Esophagus squamous epithelium (tissue), 5 donors: ENCODE measurements at regions not wholly inside any gene's neighbourhood (a gene's known extent, or its start where the extent isn't known, plus 50 kb on each side); places are given as distances from the start of the nearest gene placed in this dataset.
A peak's percentile ranks its signal among the peaks of the same experiment; 100 is the strongest.

ENCODE experiments used
- DNase-seq: peaks from one replicate; lab custom pipeline; 2025; lab: John Stamatoyannopoulos, UW
- H3K27ac ChIP-seq, 4 donors: fragments of 200-600 bp; sonication (generic); one replicate each; pipeline ENCODE4 v1.5.1; 2016 to 2019; ENCODE audit warnings: mild to moderate bottlenecking in 1 of 4
- H3K27me3 ChIP-seq, 4 donors: fragments of 200-600 bp; sonication (generic); 1 replicate in 3 of 4; 2 replicates in 1 of 4; pipeline versions ENCODE4 v1.5.1 to v1.6.0; 2017 to 2021; ENCODE audit warnings: antibody characterized with exemption in 1 of 4
- H3K36me3 ChIP-seq, 3 donors: fragments of 200-600 bp; sonication (generic); one replicate each; pipeline ENCODE4 v1.5.1; 2016 to 2019
- H3K4me1 ChIP-seq, 3 donors: fragments of 200-600 bp; sonication (generic); one replicate each; pipeline ENCODE4 v1.5.1; 2017 to 2019
- H3K4me3 ChIP-seq, 4 donors: fragments of 200-600 bp; sonication (generic); 1 replicate in 3 of 4; 2 replicates in 1 of 4; pipeline ENCODE4 v1.5.1; 2016 to 2019; ENCODE audit warnings: mild to moderate bottlenecking in 2 of 4, moderate library complexity in 1 of 4
- H3K9me3 ChIP-seq, 3 donors: fragments of 200-600 bp; sonication (generic); one replicate each; pipeline ENCODE4 v1.5.1; 2016 to 2019
- POLR2A ChIP-seq, 4 donors: fragments of 450-650 bp; IDR thresholded peaks; one replicate each; pipeline ENCODE4 v1.6.1; 2017; ENCODE audit warnings: antibody characterized with exemption in 4 of 4, mild to moderate bottlenecking in 4 of 4, moderate library complexity in 3 of 4
- WGBS, 2 donors: methylation state at CpG; one replicate each; pipeline ENCODE4 v1.1.5; 2018; 5-methylcytosine and 5-hydroxymethylcytosine counted together
- intact Hi-C: fragments of 100-400 bp; cut with DNase I; formaldehyde crosslinking; loops from one replicate; pipeline ENCODE4 v1.15.0; 2022
- TF ChIP-seq, protein P1 (sequence below), 6 experiments: fragments of 450-650 bp in 4 of 6; fragments of 200-600 bp in 2 of 6; sonication (generic) in 2 of 6; IDR thresholded peaks; one replicate each; pipeline ENCODE4 v1.5.1; 2016 to 2019; ENCODE audit warnings: antibody characterized with exemption in 6 of 6, mild to moderate bottlenecking in 4 of 6, moderate library complexity in 4 of 6
- donor health status: DM: yes; HTN: yes; CAD: no.

DNA sequence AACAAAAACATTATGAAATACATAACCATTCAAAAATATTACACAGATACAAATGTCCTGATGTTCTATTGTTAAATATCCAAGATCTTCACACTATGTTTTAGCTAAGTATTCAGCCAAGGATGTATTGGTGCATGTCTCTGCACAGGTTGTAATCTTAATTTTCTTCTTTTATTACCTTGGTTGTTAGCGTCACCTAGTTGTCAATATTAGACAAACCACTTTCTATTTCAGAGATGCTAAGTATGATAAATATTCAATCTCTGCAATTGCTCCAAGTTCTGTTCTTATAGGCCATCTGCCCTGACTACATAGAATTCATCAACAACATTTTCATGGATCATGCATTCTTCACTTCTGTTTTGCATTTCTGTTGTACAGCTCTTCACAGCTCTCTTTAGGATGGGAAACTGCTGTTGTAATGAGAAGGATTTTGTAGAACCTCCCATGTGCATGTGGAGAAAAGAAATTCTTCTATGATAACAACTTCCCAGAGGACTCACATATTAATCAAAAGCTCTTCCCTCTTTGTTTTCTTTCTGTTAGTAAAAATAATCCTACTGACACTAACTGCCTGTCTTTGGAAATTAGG is 380.1 kb downstream of the NUF2 start:
- Histone ChIP-seq H3K27me3 (no peaks in the 10 kb centered on the region), H3K36me3 (no peaks in the 10 kb centered on the region), H3K4me3 (no peak overlapping the region), H3K27ac (no peak overlapping the region), H3K9me3 (no peaks in the 10 kb centered on the region), H3K4me1 (peaks cover 0 to 7% (median 0%) of the 10 kb centered on the region in 3 donors)
- DNase-seq, result no peak
- TF ChIP-seq POLR2A (IDR thresholded peaks at IDR 0.05), result no peak
- TF ChIP-seq, protein P1, sequence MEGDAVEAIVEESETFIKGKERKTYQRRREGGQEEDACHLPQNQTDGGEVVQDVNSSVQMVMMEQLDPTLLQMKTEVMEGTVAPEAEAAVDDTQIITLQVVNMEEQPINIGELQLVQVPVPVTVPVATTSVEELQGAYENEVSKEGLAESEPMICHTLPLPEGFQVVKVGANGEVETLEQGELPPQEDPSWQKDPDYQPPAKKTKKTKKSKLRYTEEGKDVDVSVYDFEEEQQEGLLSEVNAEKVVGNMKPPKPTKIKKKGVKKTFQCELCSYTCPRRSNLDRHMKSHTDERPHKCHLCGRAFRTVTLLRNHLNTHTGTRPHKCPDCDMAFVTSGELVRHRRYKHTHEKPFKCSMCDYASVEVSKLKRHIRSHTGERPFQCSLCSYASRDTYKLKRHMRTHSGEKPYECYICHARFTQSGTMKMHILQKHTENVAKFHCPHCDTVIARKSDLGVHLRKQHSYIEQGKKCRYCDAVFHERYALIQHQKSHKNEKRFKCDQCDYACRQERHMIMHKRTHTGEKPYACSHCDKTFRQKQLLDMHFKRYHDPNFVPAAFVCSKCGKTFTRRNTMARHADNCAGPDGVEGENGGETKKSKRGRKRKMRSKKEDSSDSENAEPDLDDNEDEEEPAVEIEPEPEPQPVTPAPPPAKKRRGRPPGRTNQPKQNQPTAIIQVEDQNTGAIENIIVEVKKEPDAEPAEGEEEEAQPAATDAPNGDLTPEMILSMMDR (IDR thresholded peaks at IDR 0.05), result peak in 1 of 6 experiments; percentile 24
- 83 to 92% methylated on average over 1 of the region's 1 CpG for WGBS, 2 donors
- intact Hi-C loops, result no loop called here

DNA sequence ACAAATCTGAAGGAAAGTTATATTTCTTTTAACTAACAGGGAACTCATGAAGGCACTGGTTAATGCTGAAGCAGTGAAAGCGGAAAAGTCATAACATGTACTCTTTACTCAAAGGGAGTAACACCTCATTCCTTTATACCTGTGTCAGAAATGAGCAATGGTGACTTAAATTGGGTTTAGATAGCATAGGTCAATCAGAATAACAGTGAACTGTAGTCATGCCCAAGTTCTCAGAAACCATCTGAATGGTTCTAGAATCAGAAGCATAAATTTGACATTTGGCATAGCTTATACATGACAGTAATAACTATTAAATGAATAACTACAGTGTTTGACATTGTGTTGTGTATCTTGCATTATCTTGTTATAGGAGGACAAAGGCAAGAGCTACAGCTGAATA is 382.0 kb downstream of the NUF2 start:
- Histone ChIP-seq H3K27me3 (no peaks in the 10 kb centered on the region), H3K4me1 (peaks cover 0 to 7% (median 0%) of the 10 kb centered on the region in 3 donors), H3K9me3 (no peaks in the 10 kb centered on the region), H3K36me3 (no peaks in the 10 kb centered on the region), H3K4me3 (no peak overlapping the region), H3K27ac (no peak overlapping the region)
- DNase-seq, result no peak
- TF ChIP-seq POLR2A (IDR thresholded peaks at IDR 0.05), result no peak
- TF ChIP-seq, protein P1 (IDR thresholded peaks at IDR 0.05), result no peak
- WGBS, 2 donors, result 41 to 67% methylated on average over 1 of the region's 1 CpG
- intact Hi-C loops, result no loop called here

DNA sequence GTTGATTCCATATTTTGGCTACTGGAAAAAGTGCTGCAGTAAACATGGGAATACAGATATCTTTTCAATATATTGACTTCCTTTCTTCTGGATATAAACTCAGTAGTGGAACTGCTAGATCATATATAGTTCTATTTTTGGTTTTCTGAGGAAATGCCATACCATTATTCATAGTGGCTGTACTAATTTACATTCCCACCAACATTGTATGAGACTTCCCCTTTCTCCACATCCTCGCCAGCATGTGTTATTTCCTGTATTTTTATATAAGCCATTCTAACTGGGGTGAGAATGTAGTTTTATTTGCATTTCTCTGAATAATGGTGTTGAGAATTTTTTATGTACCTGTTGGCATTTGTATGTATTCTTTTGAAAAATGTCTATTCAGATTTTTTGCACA is 385.2 kb downstream of the NUF2 start:
- Histone ChIP-seq H3K27ac (no peak overlapping the region), H3K27me3 (no peaks in the 10 kb centered on the region), H3K4me3 (no peak overlapping the region), H3K36me3 (no peaks in the 10 kb centered on the region), H3K9me3 (no peaks in the 10 kb centered on the region), H3K4me1 (peaks cover 0 to 7% (median 0%) of the 10 kb centered on the region in 3 donors)
- TF ChIP-seq, protein P1 (IDR thresholded peaks at IDR 0.05), result no peak
- no peak for TF ChIP-seq POLR2A (IDR thresholded peaks at IDR 0.05)
- no peak for DNase-seq
- intact Hi-C loops, result no loop called here
- WGBS, 2 donors, result 61 to 68% methylated on average over 1 of the region's 1 CpG

DNA sequence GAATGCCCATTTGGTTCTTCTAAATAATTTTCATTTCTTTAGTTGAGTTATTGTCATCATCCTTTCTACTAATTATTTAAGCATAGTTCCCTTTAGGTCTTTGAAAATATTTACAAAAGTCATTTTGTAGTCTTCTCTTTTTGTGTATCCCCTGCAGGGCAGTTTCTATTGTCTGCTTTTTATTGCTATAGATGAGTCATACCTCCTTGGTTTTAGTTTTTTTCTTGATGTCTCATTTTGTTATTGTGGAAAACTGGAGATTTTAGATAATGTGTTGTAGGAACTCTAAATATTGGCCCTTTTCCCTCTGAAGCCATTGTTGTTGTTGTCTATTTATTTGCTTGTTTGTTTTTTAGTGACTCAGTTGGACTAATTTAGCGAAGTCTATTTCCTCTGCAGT is 387.9 kb downstream of the NUF2 start:
- Histone ChIP-seq H3K9me3 (no peaks in the 10 kb centered on the region), H3K4me1 (no peaks in the 10 kb centered on the region), H3K27ac (no peak overlapping the region), H3K36me3 (no peaks in the 10 kb centered on the region), H3K27me3 (no peaks in the 10 kb centered on the region), H3K4me3 (no peak overlapping the region)
- intact Hi-C loops, result no loop called here
- TF ChIP-seq POLR2A (IDR thresholded peaks at IDR 0.05), result no peak
- TF ChIP-seq, protein P1 (IDR thresholded peaks at IDR 0.05), result no peak
- WGBS, 2 donors, result 89 to 93% methylated on average over 1 of the region's 1 CpG
- no peak for DNase-seq

DNA sequence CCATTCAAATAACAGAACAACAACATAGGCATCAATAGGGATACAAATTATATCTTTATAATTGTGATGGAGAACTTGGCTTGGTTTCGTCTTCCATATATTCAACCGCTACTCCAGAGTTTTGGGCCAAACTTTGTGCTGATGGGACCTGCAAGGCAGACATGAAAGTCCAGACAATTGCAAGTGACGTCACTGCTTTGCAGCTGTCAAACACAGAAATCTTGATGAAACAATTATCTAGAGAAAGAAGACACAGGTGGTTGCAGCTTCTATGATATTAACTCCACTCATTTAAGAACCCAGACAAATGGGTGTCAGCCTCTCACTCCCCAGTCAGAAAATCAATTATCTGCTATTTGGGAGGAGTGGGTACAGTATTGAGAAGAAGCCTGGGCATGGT is 390.6 kb downstream of the NUF2 start:
- H3K4me1 ChIP-seq, result no peaks in the 10 kb centered on the region
- intact Hi-C loops, result no loop called here
- TF ChIP-seq POLR2A (IDR thresholded peaks at IDR 0.05), result no peak
- TF ChIP-seq, protein P1 (IDR thresholded peaks at IDR 0.05), result no peak

More for the DNA sequence above, 390.6 kb downstream of the NUF2 start:
- H3K27me3 ChIP-seq, result no peaks in the 10 kb centered on the region
- no peak overlapping the region for H3K4me3 ChIP-seq
- no peak overlapping the region for H3K27ac ChIP-seq
- H3K9me3 ChIP-seq, result no peaks in the 10 kb centered on the region
- WGBS, 2 donors, result 91 to 93% methylated on average over 3 of the region's 3 CpGs
- no peak for DNase-seq
- H3K36me3 ChIP-seq, result no peaks in the 10 kb centered on the region
